H1 (cell line): ENCODE measurements at regions not wholly inside any gene's neighbourhood (a gene's known extent, or its start where the extent isn't known, plus 50 kb on each side); places are given as distances from the start of the nearest gene placed in this dataset.

Source experiments
- CTCF ChIA-PET: fragments of 300-600 bp; sonication (Branson Sonifier 250); formaldehyde crosslinking; loops from one replicate; lab custom pipeline; 2021; ENCODE audit not compliant: partially characterized antibody; lab: Charles Lee
- POLR2A ChIA-PET: fragments of 300-600 bp; sonication (Branson Sonifier 250); formaldehyde crosslinking; loops from one replicate; lab custom pipeline; 2021; ENCODE audit warnings: inconsistent platforms; ENCODE audit not compliant: partially characterized antibody; lab: Charles Lee
- DNase-seq, 2 experiments: peaks; one replicate each; pipeline versions ENCODE4 v3.0.0 to v3.0.0-alpha.2; 2010 to 2022; ENCODE audit warnings: low spot score in 2 of 2, low read depth in 1 of 2, mixed read lengths in 1 of 2
- FAIRE-seq: peaks from 2 replicates; lab custom pipeline; 2011; peaks lifted over from hg19 to GRCh38; lab: Jason Lieb, UNC
- H2AFZ ChIP-seq: 2 replicates; pipeline ENCODE4 v1.8.1; 2012; ENCODE audit warnings: low read length, inconsistent platforms
- H2AK5ac ChIP-seq: 2 replicates; pipeline ENCODE4 v1.6.1; 2013; ENCODE audit warnings: low read depth, low read length
- H2BK120ac ChIP-seq: replicated peaks from 2 replicates; pipeline ENCODE3; 2013; ENCODE audit warnings: low read depth, low read length, inconsistent platforms
- H2BK12ac ChIP-seq: 2 replicates; pipeline ENCODE4 v1.6.1; 2013; ENCODE audit warnings: low read depth, low read length
- H2BK15ac ChIP-seq: 2 replicates; pipeline ENCODE4 v1.6.1; 2013; ENCODE audit warnings: low read length
- H2BK20ac ChIP-seq: 2 replicates; pipeline ENCODE4 v1.6.1; 2013; ENCODE audit warnings: low read length
- H2BK5ac ChIP-seq: 2 replicates; pipeline ENCODE4 v1.6.1; 2013; ENCODE audit warnings: low read depth, low read length
- H3K14ac ChIP-seq: 2 replicates; pipeline ENCODE4 v1.6.1; 2013; ENCODE audit warnings: inconsistent platforms; ENCODE audit not compliant: insufficient read length
- H3K18ac ChIP-seq: 2 replicates; pipeline ENCODE4 v1.6.1; 2013; ENCODE audit warnings: low read length; ENCODE audit errors: extremely low read depth
- H3K23ac ChIP-seq: 2 replicates; pipeline ENCODE4 v1.6.1; 2013; ENCODE audit warnings: inconsistent platforms; ENCODE audit not compliant: insufficient read length
- H3K23me2 ChIP-seq: 2 replicates; pipeline ENCODE4 v1.6.1; 2013; ENCODE audit warnings: low read depth, low read length
- H3K27ac ChIP-seq: 2 replicates; pipeline ENCODE4 v1.6.1; 2011; ENCODE audit warnings: low read depth, low read length, inconsistent platforms
- H3K27me3 ChIP-seq, 4 experiments: replicated peaks in 1 of 4; 1 replicate in 1 of 4; 2 replicates in 3 of 4; pipeline versions ENCODE4 v1.6.1 to v1.8.1; 2011 to 2013; ENCODE audit warnings: low read length in 3 of 4, mild to moderate bottlenecking in 3 of 4, inconsistent platforms in 2 of 4, mixed read lengths in 2 of 4, moderate library complexity in 1 of 4; ENCODE audit not compliant: control insufficient read depth in 3 of 4, insufficient read depth in 3 of 4; ENCODE audit errors: extremely low read depth in 1 of 4
- H3K36me3 ChIP-seq, 4 experiments: 2 replicates each; pipeline versions ENCODE4 v1.6.1 to v1.8.1; 2011 to 2013; ENCODE audit warnings: mild to moderate bottlenecking in 4 of 4, low read length in 3 of 4, moderate library complexity in 2 of 4, control low read depth in 1 of 4, inconsistent platforms in 1 of 4; ENCODE audit not compliant: insufficient read depth in 4 of 4, control insufficient read depth in 2 of 4
- H3K4ac ChIP-seq: replicated peaks from 2 replicates; pipeline ENCODE3; 2013; ENCODE audit warnings: low read length, low read depth, mixed read lengths, inconsistent platforms; ENCODE audit not compliant: insufficient read length
- H3K4me1 ChIP-seq, 4 experiments: replicated peaks in 1 of 4; 1 replicate in 1 of 4; 2 replicates in 3 of 4; pipeline versions ENCODE4 v1.6.1 to v1.8.1; 2011 to 2013; ENCODE audit warnings: low read length in 3 of 4, inconsistent platforms in 2 of 4, mixed read lengths in 1 of 4; ENCODE audit not compliant: insufficient read depth in 4 of 4, control insufficient read depth in 3 of 4
- H3K4me2 ChIP-seq, 2 experiments: 2 replicates each; pipeline versions ENCODE4 v1.6.1 to v1.8.1; 2011 to 2013; ENCODE audit warnings: low read depth in 2 of 2, low read length in 2 of 2, control low read depth in 1 of 2, inconsistent platforms in 1 of 2, mild to moderate bottlenecking in 1 of 2; ENCODE audit not compliant: insufficient read depth in 1 of 2
- H3K4me3 ChIP-seq, 4 experiments: fragments of 200-600, 300-600 bp in 1 of 4; sonication (generic), shearing (Covaris generic), sonication (Bioruptor Twin) in 1 of 4; 2 replicates each; pipeline versions ENCODE4 v1.5.1 to v1.8.1; 2011 to 2016; ENCODE audit warnings: low read length in 4 of 4, low read depth in 3 of 4, control low read depth in 2 of 4, inconsistent platforms in 2 of 4, mild to moderate bottlenecking in 2 of 4, mixed read lengths in 1 of 4, moderate library complexity in 1 of 4; ENCODE audit not compliant: insufficient read depth in 2 of 4; ENCODE audit errors: extremely low read depth in 1 of 4
- H3K56ac ChIP-seq: replicated peaks from 2 replicates; pipeline ENCODE3; 2013; ENCODE audit warnings: low read depth, mild to moderate bottlenecking, mixed read lengths, low read length, inconsistent platforms; ENCODE audit not compliant: insufficient read length
- H3K79me1 ChIP-seq: 2 replicates; pipeline ENCODE4 v1.6.1; 2013; ENCODE audit warnings: low read depth, low read length, control low read depth
- H3K79me2 ChIP-seq, 2 experiments: 2 replicates each; pipeline versions ENCODE4 v1.6.1 to v1.8.1; 2012 to 2013; ENCODE audit warnings: low read length in 2 of 2, mild to moderate bottlenecking in 2 of 2, inconsistent platforms in 1 of 2; ENCODE audit not compliant: insufficient read depth in 2 of 2, control insufficient read depth in 1 of 2
- H3K9ac ChIP-seq, 4 experiments: replicated peaks in 1 of 4; 1 replicate in 1 of 4; 2 replicates in 3 of 4; pipeline versions ENCODE4 v1.6.1 to v1.8.1; 2011 to 2013; ENCODE audit warnings: low read depth in 3 of 4, low read length in 3 of 4, control low read depth in 2 of 4, mild to moderate bottlenecking in 2 of 4, moderate library complexity in 2 of 4, inconsistent platforms in 1 of 4; ENCODE audit errors: extremely low read depth in 1 of 4
- H3K9me3 ChIP-seq, 2 experiments: 2 replicates each; pipeline versions ENCODE4 v1.6.1 to v1.8.1; 2012 to 2013; ENCODE audit warnings: mild to moderate bottlenecking in 2 of 2, moderate library complexity in 2 of 2, control low read depth in 1 of 2, inconsistent platforms in 1 of 2, low read depth in 1 of 2, low read length in 1 of 2, mixed read lengths in 1 of 2; ENCODE audit not compliant: insufficient read depth in 2 of 2
- H4K20me1 ChIP-seq, 2 experiments: replicated peaks in 1 of 2; 2 replicates each; pipeline versions ENCODE3 to v1.8.1; 2011 to 2013; ENCODE audit warnings: inconsistent platforms in 2 of 2, low read length in 2 of 2, mild to moderate bottlenecking in 1 of 2; ENCODE audit not compliant: insufficient read depth in 2 of 2, control insufficient read depth in 1 of 2
- H4K5ac ChIP-seq: 2 replicates; pipeline ENCODE4 v1.6.1; 2013; ENCODE audit warnings: low read length, low read depth, mixed read lengths, inconsistent platforms; ENCODE audit not compliant: insufficient read length
- H4K8ac ChIP-seq: 2 replicates; pipeline ENCODE4 v1.8.0; 2013; ENCODE audit warnings: mild to moderate bottlenecking, moderate library complexity, low read length, inconsistent platforms; ENCODE audit not compliant: insufficient read depth; ENCODE audit errors: extremely low read depth
- H4K91ac ChIP-seq: replicated peaks from 2 replicates; pipeline ENCODE3; 2013; ENCODE audit warnings: low read length, mixed read lengths, inconsistent platforms; ENCODE audit not compliant: insufficient read length
- BACH1 ChIP-seq: IDR thresholded peaks from 2 replicates; pipeline ENCODE4 v1.6.1; 2012; ENCODE audit warnings: low read length, improper control_type of control experiment
- CTBP2 ChIP-seq: IDR thresholded peaks from 2 replicates; pipeline ENCODE4 v1.7.0; 2011; ENCODE audit warnings: borderline replicate concordance, mild to moderate bottlenecking, moderate library complexity, mixed read lengths, low read length; ENCODE audit not compliant: insufficient read depth, insufficient read length
- EGR1 ChIP-seq: IDR thresholded peaks from 2 replicates; pipeline ENCODE4 v1.6.1; 2011; ENCODE audit warnings: low read depth, low read length, borderline replicate concordance
- MAFK ChIP-seq: IDR thresholded peaks from 2 replicates; pipeline ENCODE4 v1.6.1; 2012; ENCODE audit warnings: low read depth, mild to moderate bottlenecking, improper control_type of control experiment, low read length
- POU5F1 ChIP-seq: IDR thresholded peaks from 2 replicates; pipeline ENCODE4 v1.6.1; 2011; ENCODE audit warnings: low read depth, mild to moderate bottlenecking, low read length, moderate library complexity
- YY1 ChIP-seq: IDR thresholded peaks from 2 replicates; pipeline ENCODE4 v1.6.1; 2011; ENCODE audit warnings: low read depth, mild to moderate bottlenecking, low read length
- ZNF274 ChIP-seq: IDR thresholded peaks from 2 replicates; pipeline ENCODE4 v1.7.0; 2012; ENCODE audit warnings: low read length, borderline replicate concordance; ENCODE audit errors: extremely low read depth
- WGBS, 2 experiments: shearing (Covaris generic) in 1 of 2; methylation state at CpG; one replicate each; pipeline versions ENCODE4 v1.1.6 to v1.1.7; 2013 to 2015; ENCODE audit warnings: low lambda C conversion rate in 2 of 2, mixed read lengths in 2 of 2, inconsistent platforms in 1 of 2, low coverage in 1 of 2, missing lambda C conversion rate in 1 of 2; ENCODE audit not compliant: insufficient replicate concordance in 2 of 2, insufficient coverage in 1 of 2, insufficient read length in 1 of 2; ENCODE audit errors: extremely low coverage in 1 of 2, missing lambda C conversion rate in 1 of 2; 5-methylcytosine and 5-hydroxymethylcytosine counted together

DNA sequence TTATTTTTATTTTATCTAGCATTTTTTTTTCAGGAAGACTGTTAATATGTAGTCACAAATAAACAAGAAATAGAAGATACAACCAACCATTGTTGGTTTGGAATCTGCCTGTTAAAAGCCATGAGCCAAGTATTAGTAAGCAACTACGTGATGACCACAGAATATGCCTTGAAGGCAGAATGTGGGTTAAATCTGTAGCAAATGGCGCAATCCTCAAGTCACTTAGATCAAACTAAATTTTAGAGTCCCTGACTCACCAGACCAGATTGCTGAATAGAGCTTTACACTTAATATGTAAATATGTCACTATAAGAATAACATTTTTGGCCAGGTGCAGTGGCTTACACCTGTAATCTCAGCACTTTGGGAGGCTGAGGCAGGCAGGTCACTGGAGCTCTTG, 800.1 kb upstream of the CITED2 start:
- H3K79me2 ChIP-seq: no peaks in the 10 kb centered on the region
- CTCF ChIA-PET: no interaction called here
- 94% methylated on average over 2 of the region's 2 CpGs; no CpG with 5 or more reads in 1 of the 2 experiments for WGBS, 2 experiments

More for the DNA sequence above, 800.1 kb upstream of the CITED2 start:
- H3K4me1 ChIP-seq: no peaks in the 10 kb centered on the region
- no peak overlapping the region for H3K14ac ChIP-seq
- H3K4me2 ChIP-seq: no peak overlapping the region
- no peaks in the 10 kb centered on the region for H3K36me3 ChIP-seq
- H3K9me3 ChIP-seq: peaks cover 0 to 7% of the 10 kb centered on the region in 2 experiments; a peak in 2 of 4 replicates
- H4K91ac ChIP-seq: no peak overlapping the region
- H3K56ac ChIP-seq: no peak overlapping the region
- H2BK20ac ChIP-seq: no peak overlapping the region
- no peaks in the 10 kb centered on the region for H4K20me1 ChIP-seq
- no peak overlapping the region for H4K8ac ChIP-seq
- no peak overlapping the region for H3K23ac ChIP-seq
- H3K9ac ChIP-seq: no peak overlapping the region
- no peak for TF ChIP-seq CTBP2
- no peak for TF ChIP-seq ZNF274
- no peak for TF ChIP-seq YY1
- TF ChIP-seq BACH1: no peak
- TF ChIP-seq EGR1: no peak
- no peak for TF ChIP-seq MAFK
- TF ChIP-seq POU5F1: no peak
- no peak overlapping the region for H3K4ac ChIP-seq
- H2BK15ac ChIP-seq: no peak overlapping the region
- H2BK12ac ChIP-seq: no peak overlapping the region
- H4K5ac ChIP-seq: no peak overlapping the region
- H3K18ac ChIP-seq: no peak overlapping the region
- no peak overlapping the region for H2BK120ac ChIP-seq
- H3K23me2 ChIP-seq: no peaks in the 10 kb centered on the region
- no peak overlapping the region for H2AK5ac ChIP-seq
- no peaks in the 10 kb centered on the region for H3K79me1 ChIP-seq
- H3K27ac ChIP-seq: no peak overlapping the region
- DNase-seq (no peak), FAIRE-seq (no peak)
- no peak overlapping the region for H2BK5ac ChIP-seq
- no peaks in the 10 kb centered on the region for H3K27me3 ChIP-seq
- H3K4me3 ChIP-seq: no peak overlapping the region
- H2AFZ ChIP-seq: no peak overlapping the region
- POLR2A ChIA-PET: no interaction called here
